Stimulated activated CD4-positive, alpha-beta T cell treated with anti-CD3 and anti-CD28 coated beads, Interleukin-4, amount 100 ng/mL, for 4 hours (primary cell): ENCODE measurements at regions not wholly inside any gene's neighbourhood (a gene's known extent, or its start where the extent isn't known, plus 50 kb on each side); places are given as distances from the start of the nearest gene placed in this dataset.
"Not testable (repeated sequence)": the region's sequence is repeated elsewhere in the genome, so short reads cannot be mapped to it uniquely, and the experiment has no call there.

Source experiments
- DNase-seq, 2 experiments: peaks; one replicate each; pipeline ENCODE4 v3.0.0-alpha.2; 2020

- DNase-seq, result no peak
These were observed 62.0 kb downstream of the SKIDA1 start for GRCh38 chr10:21463436-21463835.

- no peak for DNase-seq
These were observed 67.2 kb downstream of the SKIDA1 start for GRCh38 chr10:21458126-21458871.

- no peak for DNase-seq
These were observed 69.3 kb downstream of the SKIDA1 start for GRCh38 chr10:21456160-21456559.

GRCh38 chr10:21452203-21452602, 73.3 kb downstream of the SKIDA1 start:
- DNase-seq, result no peak

- DNase-seq, result no peak
These were observed 76.1 kb downstream of the SKIDA1 start for GRCh38 chr10:21449288-21449966.

GRCh38 chr10:21445163-21445562, 80.3 kb downstream of the SKIDA1 start:
- no peak for DNase-seq

- no peak for DNase-seq
These were observed 83.9 kb downstream of the SKIDA1 start for GRCh38 chr10:21441625-21442024.

GRCh38 chr10:21438914-21439313, 86.6 kb downstream of the SKIDA1 start:
- DNase-seq, result not testable (repeated sequence)

GRCh38 chr10:21437770-21438382, 87.6 kb downstream of the SKIDA1 start:
- no peak for DNase-seq

- DNase-seq, result no peak
These were observed 93.2 kb downstream of the SKIDA1 start for GRCh38 chr10:21432266-21432665.

GRCh38 chr10:21431799-21432198, 93.7 kb downstream of the SKIDA1 start:
- DNase-seq, result no peak

GRCh38 chr10:21427804-21428481, 97.5 kb downstream of the SKIDA1 start:
- DNase-seq, result no peak

GRCh38 chr10:21424459-21424861, 101.0 kb downstream of the SKIDA1 start:
- DNase-seq, result no peak

- no peak for DNase-seq
These were observed 101.6 kb downstream of the SKIDA1 start for GRCh38 chr10:21423850-21424249.

GRCh38 chr10:21423338-21423737, 102.1 kb downstream of the SKIDA1 start:
- DNase-seq, result no peak

GRCh38 chr10:21421794-21422193, 103.7 kb downstream of the SKIDA1 start:
- DNase-seq, result no peak

GRCh38 chr10:21421016-21421415, 104.5 kb downstream of the SKIDA1 start:
- DNase-seq, result no peak

- DNase-seq, result not testable (repeated sequence)
These were observed 106.4 kb downstream of the SKIDA1 start for GRCh38 chr10:21418981-21419576.

- DNase-seq, result no peak
These were observed 108.2 kb downstream of the SKIDA1 start for GRCh38 chr10:21417172-21417712.

GRCh38 chr10:21413680-21414079, 111.8 kb downstream of the SKIDA1 start:
- no peak for DNase-seq

GRCh38 chr10:21413268-21413667, 112.2 kb downstream of the SKIDA1 start:
- DNase-seq, result no peak

- DNase-seq, result peak in 1 of 2 experiments; percentile 7
These were observed 118.8 kb downstream of the SKIDA1 start for GRCh38 chr10:21406595-21407193.
